ENCODE measurements at regions not wholly inside any gene's neighbourhood (a gene's known extent, or its start where the extent isn't known, plus 50 kb on each side); places are given as distances from the start of the nearest gene placed in this dataset.

GRCh38 chr17:73986641-73987177 is 216.8 kb upstream of the RPL38 start:
- ATAC-seq (peak; percentile 43; the same call in 1 of the 2 replicates), DNase-seq (ENCODE audit: low read depth, low spot score) (no peak)
- H4K20me1 ChIP-seq (ENCODE audit: insufficient read depth), result no peaks in the 10 kb centered on the region
- no TSS peak for BruUV-seq (replicated peaks)
- intact Hi-C loops (cut with micrococcal nuclease), result no loop called here
- no peak overlapping the region for H3K4me2 ChIP-seq (ENCODE audit: low read length)
- H3K9me3 ChIP-seq (ENCODE audit: control insufficient read depth in 1 of 2, insufficient read depth in 1 of 2, low read depth in 1 of 2, low read length in 2 of 2), result no peaks in the 10 kb centered on the region
- no peak overlapping the region for H2AFZ ChIP-seq (ENCODE audit: low read depth, low read length, poor library complexity, severe bottlenecking)
- no peaks in the 10 kb centered on the region for H3K79me2 ChIP-seq (ENCODE audit: insufficient read depth, low read length)
- no peaks in the 10 kb centered on the region for H3K4me1 ChIP-seq (ENCODE audit: control insufficient read depth in 1 of 2, insufficient read depth in 2 of 2, low read length in 2 of 2)
- no peak overlapping the region for H3K4me3 ChIP-seq (replicated peaks in 1 of 2; ENCODE audit: low read depth in 1 of 2, low read length in 2 of 2)
- ChIA-PET CTCF (interaction anchor here (1.9 kb wide), 1 partner anchor 11 kb away, joined by 10 read pairs; no protein-coding TSS in a partner anchor), POLR2A (no interaction called here), RAD21 (ENCODE audit: low non-redundant PET in 1 of 2, low total read pairs in 2 of 2, uncharacterized antibody in 2 of 2, unreplicated experiment in 2 of 2) (no interaction called here)
- H3K9me2 ChIP-seq (ENCODE audit: insufficient read depth), result no peaks in the 10 kb centered on the region
- H3K9ac ChIP-seq (ENCODE audit: low read length), result no peak overlapping the region
- H3K36me3 ChIP-seq (ENCODE audit: control insufficient read depth in 1 of 2, insufficient read depth in 2 of 2, low read length in 2 of 2), result no peaks in the 10 kb centered on the region
- H3K27me3 ChIP-seq (ENCODE audit: insufficient read depth, low read length), result peaks cover 16% of the 10 kb centered on the region
- TF ChIP-seq SIN3A (IDR thresholded peaks at IDR 0.05; ENCODE audit: low read depth), result no peak
- TF ChIP-seq CBX3 (IDR thresholded peaks at IDR 0.05; ENCODE audit: low read depth), result no peak
- TF ChIP-seq TCF7L2 (IDR thresholded peaks at IDR 0.05; ENCODE audit: borderline replicate concordance, extremely low read depth, insufficient read depth, insufficient read length), result no peak
- TF ChIP-seq RAD21 (IDR thresholded peaks at IDR 0.05; ENCODE audit: low read depth), result no peak
- TF ChIP-seq MAX (IDR thresholded peaks at IDR 0.05), result no peak
- TF ChIP-seq ZBTB33 (IDR thresholded peaks at IDR 0.05; ENCODE audit: extremely low read depth, insufficient replicate concordance, low read length), result no peak
- no peak for TF ChIP-seq POLR2A (IDR thresholded peaks at IDR 0.05; ENCODE audit: borderline replicate concordance, extremely low read depth, insufficient read depth, insufficient read length)
- TF ChIP-seq ATF3 (IDR thresholded peaks at IDR 0.05), result no peak
- no peak overlapping the region for H3K27ac ChIP-seq (ENCODE audit: low read depth, low read length)

All from HCT116 (cell line).